ENCODE measurements at regions not wholly inside any gene's neighbourhood (a gene's known extent, or its start where the extent isn't known, plus 50 kb on each side); places are given as distances from the start of the nearest gene placed in this dataset.
A peak's percentile ranks its signal among the peaks of the same experiment; 100 is the strongest.

GRCh38 chr16:35752773-35753558 lies 2293.6 kb downstream of the TP53TG3F start:
- in situ Hi-C loops (cut with MboI; ENCODE audit: low sequenced_read_pairs, unreplicated experiment), result no loop called here
- DNase-seq (ENCODE audit: low spot score), result peak; percentile 19
- no peak for TF ChIP-seq CTCF (IDR thresholded peaks at IDR 0.05; ENCODE audit: borderline replicate concordance, control extremely low read depth, extremely low read depth, insufficient read depth, missing control alignments)

GRCh38 chr16:35753559-35754390 lies 2294.4 kb downstream of the TP53TG3F start:
- in situ Hi-C loops (cut with MboI; ENCODE audit: low sequenced_read_pairs, unreplicated experiment), result no loop called here
- DNase-seq (ENCODE audit: low spot score), result no peak
- no peak for TF ChIP-seq CTCF (IDR thresholded peaks at IDR 0.05; ENCODE audit: borderline replicate concordance, control extremely low read depth, extremely low read depth, insufficient read depth, missing control alignments)

GRCh38 chr16:35754391-35755369 lies 2295.3 kb downstream of the TP53TG3F start:
- DNase-seq (ENCODE audit: low spot score), result no peak
- no peak for TF ChIP-seq CTCF (IDR thresholded peaks at IDR 0.05; ENCODE audit: borderline replicate concordance, control extremely low read depth, extremely low read depth, insufficient read depth, missing control alignments)
- in situ Hi-C loops (cut with MboI; ENCODE audit: low sequenced_read_pairs, unreplicated experiment), result no loop called here

- TF ChIP-seq CTCF (IDR thresholded peaks at IDR 0.05; ENCODE audit: borderline replicate concordance, control extremely low read depth, extremely low read depth, insufficient read depth, missing control alignments), result no peak
- in situ Hi-C loops (cut with MboI; ENCODE audit: low sequenced_read_pairs, unreplicated experiment), result no loop called here
- DNase-seq (ENCODE audit: low spot score), result no peak
Observed at GRCh38 chr16:35788381-35788780, 2329.0 kb downstream of the TP53TG3F start.

GRCh38 chr16:35792516-35793285 lies 2333.3 kb downstream of the TP53TG3F start:
- in situ Hi-C loops (cut with MboI; ENCODE audit: low sequenced_read_pairs, unreplicated experiment), result no loop called here
- no peak for DNase-seq (ENCODE audit: low spot score)
- TF ChIP-seq CTCF (IDR thresholded peaks at IDR 0.05; ENCODE audit: borderline replicate concordance, control extremely low read depth, extremely low read depth, insufficient read depth, missing control alignments), result no peak

Data from GM13976 (cell line).